RPMI8226 (cell line): ENCODE measurements at regions not wholly inside any gene's neighbourhood (a gene's known extent, or its start where the extent isn't known, plus 50 kb on each side); places are given as distances from the start of the nearest gene placed in this dataset.
"Not testable (repeated sequence)": the region's sequence is repeated elsewhere in the genome, so short reads cannot be mapped to it uniquely, and the experiment has no call there.

Source experiments
- DNase-seq: peaks from one replicate; pipeline ENCODE4 v3.0.0-alpha.2; 2015

- no peak for DNase-seq
Measured at GRCh38 chr1:29621826-29622435, 385.6 kb downstream of the PTPRU start.

- DNase-seq = no peak
Measured at GRCh38 chr1:29620631-29621030, 384.3 kb downstream of the PTPRU start.

GRCh38 chr1:29607236-29607635 lies 370.9 kb downstream of the PTPRU start:
- DNase-seq = no peak

- DNase-seq = not testable (repeated sequence)
Measured at GRCh38 chr1:29604796-29605195, 368.5 kb downstream of the PTPRU start.

- no peak for DNase-seq
Measured at GRCh38 chr1:29603622-29604021, 367.3 kb downstream of the PTPRU start.

GRCh38 chr1:29602203-29602602 lies 365.9 kb downstream of the PTPRU start:
- DNase-seq = no peak

- DNase-seq = no peak
Measured at GRCh38 chr1:29601021-29601420, 364.7 kb downstream of the PTPRU start.

GRCh38 chr1:29599826-29600225 lies 363.5 kb downstream of the PTPRU start:
- no peak for DNase-seq

- DNase-seq = no peak
Measured at GRCh38 chr1:29599071-29599470, 362.7 kb downstream of the PTPRU start.

GRCh38 chr1:29597861-29598260 lies 361.5 kb downstream of the PTPRU start:
- DNase-seq = no peak

GRCh38 chr1:29593601-29594382 lies 357.5 kb downstream of the PTPRU start:
- DNase-seq = no peak

- DNase-seq = no peak
Measured at GRCh38 chr1:29592731-29593130, 356.4 kb downstream of the PTPRU start.

GRCh38 chr1:29592261-29592615 lies 355.9 kb downstream of the PTPRU start:
- DNase-seq = no peak

GRCh38 chr1:29591601-29592260 lies 355.4 kb downstream of the PTPRU start:
- no peak for DNase-seq

- DNase-seq = no peak
Measured at GRCh38 chr1:29590583-29591565, 354.6 kb downstream of the PTPRU start.

- DNase-seq = not testable (repeated sequence)
Measured at GRCh38 chr1:29589716-29590115, 353.4 kb downstream of the PTPRU start.

- no peak for DNase-seq
Measured at GRCh38 chr1:29586991-29587745, 350.8 kb downstream of the PTPRU start.

- no peak for DNase-seq
Measured at GRCh38 chr1:29586215-29586614, 349.9 kb downstream of the PTPRU start.

- no peak for DNase-seq
Measured at GRCh38 chr1:29585656-29586055, 349.3 kb downstream of the PTPRU start.

GRCh38 chr1:29585201-29585600 lies 348.9 kb downstream of the PTPRU start:
- no peak for DNase-seq

- DNase-seq = no peak
Measured at GRCh38 chr1:29584776-29585175, 348.5 kb downstream of the PTPRU start.

- no peak for DNase-seq
Measured at GRCh38 chr1:29584362-29584761, 348.0 kb downstream of the PTPRU start.
